Fibroblast of mammary gland (primary cell): ENCODE measurements at regions not wholly inside any gene's neighbourhood (a gene's known extent, or its start where the extent isn't known, plus 50 kb on each side); places are given as distances from the start of the nearest gene placed in this dataset.
"Not testable (repeated sequence)": the region's sequence is repeated elsewhere in the genome, so short reads cannot be mapped to it uniquely, and the experiment has no call there.

Source experiments
- DNase-seq: peaks from one replicate; pipeline ENCODE4 v3.0.0-alpha.2; 2010; ENCODE audit warnings: low read depth
- H3K4me3 ChIP-seq: 2 replicates; pipeline ENCODE4 v1.5.1; 2011; ENCODE audit warnings: low read depth, mild to moderate bottlenecking, low read length, moderate library complexity; ENCODE audit not compliant: control insufficient read depth
- CTCF ChIP-seq: conservative IDR thresholded peaks from 2 replicates; pipeline ENCODE4 v1.5.1; 2011; ENCODE audit warnings: low read depth, low read length, inconsistent platforms; ENCODE audit not compliant: control insufficient read depth, insufficient read depth

- no peak overlapping the region for H3K4me3 ChIP-seq
- no peak for DNase-seq
- TF ChIP-seq CTCF, result no peak
Observed at GRCh38 chr7:153065051-153065450, 305.5 kb downstream of the ACTR3B start.

- TF ChIP-seq CTCF, result no peak
- no peak for DNase-seq
Observed at GRCh38 chr7:153066711-153067110, 307.2 kb downstream of the ACTR3B start.

GRCh38 chr7:153070141-153070540 is 310.6 kb downstream of the ACTR3B start:
- TF ChIP-seq CTCF, result no peak
- H3K4me3 ChIP-seq, result no peak overlapping the region
- no peak for DNase-seq

More at GRCh38 chr7:153066711-153067110, 307.2 kb downstream of the ACTR3B start:
- no peak overlapping the region for H3K4me3 ChIP-seq

GRCh38 chr7:153072806-153073205 is 313.3 kb downstream of the ACTR3B start:
- no peak for DNase-seq
- H3K4me3 ChIP-seq, result no peak overlapping the region
- TF ChIP-seq CTCF, result no peak

DNA sequence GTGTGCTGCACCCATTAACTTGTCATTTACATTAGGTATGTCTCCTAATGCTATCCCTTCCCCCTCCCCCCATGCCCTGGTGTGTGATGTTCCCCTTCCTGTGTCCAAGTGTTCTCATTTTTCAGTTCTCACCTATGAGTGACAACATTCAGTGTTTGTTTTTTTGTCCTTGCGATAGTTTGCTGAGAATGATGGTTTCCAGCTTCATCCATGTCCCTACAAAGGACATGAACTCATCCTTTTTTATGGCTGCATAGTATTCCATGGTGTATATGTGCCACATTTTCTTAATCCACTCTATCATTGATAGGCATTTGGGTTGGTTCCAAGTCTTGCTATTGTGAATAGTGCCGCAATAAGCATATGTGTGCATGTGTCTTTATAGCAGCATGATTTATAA is 316.7 kb downstream of the ACTR3B start:
- DNase-seq, H3K4me3 ChIP-seq: not testable (repeated sequence)

- no peak overlapping the region for H3K4me3 ChIP-seq
- DNase-seq, result no peak
- TF ChIP-seq CTCF, result no peak
Observed at GRCh38 chr7:153081496-153081895, 321.9 kb downstream of the ACTR3B start.

- no peak for DNase-seq
- TF ChIP-seq CTCF, result no peak
- H3K4me3 ChIP-seq, result no peak overlapping the region
Observed at GRCh38 chr7:153084278-153084677, 324.7 kb downstream of the ACTR3B start.

DNA sequence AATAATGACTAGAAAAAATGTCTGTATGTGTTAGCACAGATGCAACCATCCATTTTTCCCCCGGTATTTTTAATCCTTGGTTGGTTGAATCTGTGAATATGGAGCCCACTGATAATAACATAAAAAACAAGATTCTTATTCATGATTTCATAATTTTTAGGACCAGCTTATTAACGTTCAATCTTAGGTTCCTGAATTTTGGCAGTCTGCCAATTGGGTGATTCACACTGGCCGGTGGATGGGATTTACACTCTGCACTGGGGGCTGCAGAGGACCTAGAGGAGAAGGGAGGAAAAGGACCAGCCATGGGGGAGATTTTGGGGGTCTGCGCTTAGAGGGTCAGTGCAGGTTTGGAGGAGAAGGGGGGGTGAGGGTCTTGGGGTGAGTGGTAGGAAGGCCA is 327.9 kb downstream of the ACTR3B start:
- H3K4me3 ChIP-seq, result no peak overlapping the region
- no peak for TF ChIP-seq CTCF
- DNase-seq, result peak; percentile 2
